ENCODE measurements at regions not wholly inside any gene's neighbourhood (a gene's known extent, or its start where the extent isn't known, plus 50 kb on each side); places are given as distances from the start of the nearest gene placed in this dataset.

DNA sequence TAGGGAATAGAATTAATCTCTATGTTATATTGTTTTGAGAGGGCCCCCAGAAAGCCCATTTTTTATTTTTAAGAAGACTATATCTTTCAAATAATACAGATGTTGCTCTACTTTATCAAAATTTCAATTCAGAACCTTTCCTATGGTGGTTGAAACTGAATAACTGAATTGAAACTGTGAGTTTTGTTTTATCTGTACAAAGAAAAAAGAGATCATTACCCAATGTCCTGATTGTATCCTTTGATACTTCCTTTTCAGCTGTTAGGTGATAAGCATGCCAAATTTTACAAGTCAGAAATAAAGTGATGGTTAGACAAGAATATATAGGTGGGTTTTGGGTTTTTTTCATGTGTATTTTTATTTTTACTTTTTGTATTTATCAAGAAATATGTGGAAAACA lies 1293.1 kb upstream of the USP15 start:
- H3K4me3 ChIP-seq (ENCODE audit: low read depth, low read length), result no peak overlapping the region
- TF ChIP-seq, protein P1, sequence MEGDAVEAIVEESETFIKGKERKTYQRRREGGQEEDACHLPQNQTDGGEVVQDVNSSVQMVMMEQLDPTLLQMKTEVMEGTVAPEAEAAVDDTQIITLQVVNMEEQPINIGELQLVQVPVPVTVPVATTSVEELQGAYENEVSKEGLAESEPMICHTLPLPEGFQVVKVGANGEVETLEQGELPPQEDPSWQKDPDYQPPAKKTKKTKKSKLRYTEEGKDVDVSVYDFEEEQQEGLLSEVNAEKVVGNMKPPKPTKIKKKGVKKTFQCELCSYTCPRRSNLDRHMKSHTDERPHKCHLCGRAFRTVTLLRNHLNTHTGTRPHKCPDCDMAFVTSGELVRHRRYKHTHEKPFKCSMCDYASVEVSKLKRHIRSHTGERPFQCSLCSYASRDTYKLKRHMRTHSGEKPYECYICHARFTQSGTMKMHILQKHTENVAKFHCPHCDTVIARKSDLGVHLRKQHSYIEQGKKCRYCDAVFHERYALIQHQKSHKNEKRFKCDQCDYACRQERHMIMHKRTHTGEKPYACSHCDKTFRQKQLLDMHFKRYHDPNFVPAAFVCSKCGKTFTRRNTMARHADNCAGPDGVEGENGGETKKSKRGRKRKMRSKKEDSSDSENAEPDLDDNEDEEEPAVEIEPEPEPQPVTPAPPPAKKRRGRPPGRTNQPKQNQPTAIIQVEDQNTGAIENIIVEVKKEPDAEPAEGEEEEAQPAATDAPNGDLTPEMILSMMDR (IDR thresholded peaks at IDR 0.05; ENCODE audit: low read depth, low read length, missing control alignments), result no peak
- no peak for DNase-seq (ENCODE audit: low read depth)

DNA sequence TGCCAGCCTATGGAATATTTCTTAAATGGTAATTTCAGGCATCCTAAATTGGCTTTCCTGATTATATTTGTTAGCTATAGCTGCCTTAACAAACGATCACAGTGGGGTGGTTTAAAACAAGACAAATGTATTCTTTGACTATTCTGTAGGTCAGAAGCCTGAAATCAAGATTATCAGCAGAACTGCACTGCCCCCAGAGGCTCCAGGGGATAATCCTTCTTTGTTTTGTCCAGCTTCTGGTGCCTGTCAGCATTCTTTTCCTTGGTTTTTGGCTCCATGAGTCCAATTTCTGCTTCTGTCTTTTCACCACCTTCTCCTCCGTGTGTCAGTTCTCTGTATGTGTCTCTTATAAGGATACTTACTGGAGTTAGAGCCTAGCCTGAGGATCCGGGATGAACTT lies 1282.2 kb upstream of the USP15 start:
- no peak for DNase-seq (ENCODE audit: low read depth)
- H3K4me3 ChIP-seq (ENCODE audit: low read depth, low read length), result no peak overlapping the region
- TF ChIP-seq, protein P1 (IDR thresholded peaks at IDR 0.05; ENCODE audit: low read depth, low read length, missing control alignments), result no peak

DNA sequence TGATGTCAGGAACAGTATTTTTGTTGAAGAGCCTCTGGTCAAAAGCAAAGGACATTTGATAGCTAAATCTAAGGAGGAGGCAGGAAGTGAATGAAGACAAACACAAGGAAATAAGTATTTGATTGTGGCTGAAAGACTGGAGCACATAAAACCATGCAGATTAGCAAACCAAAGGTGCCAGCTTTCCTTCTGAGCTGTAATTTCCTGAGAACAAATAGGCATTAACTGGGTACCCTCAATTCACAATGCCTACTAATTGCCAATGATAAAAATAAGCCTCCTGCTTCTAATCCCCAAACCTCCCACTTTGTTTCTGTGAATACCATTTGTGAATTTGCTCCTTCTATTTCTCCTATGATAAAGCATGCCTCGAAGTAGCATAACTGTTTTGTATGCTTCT lies 1279.6 kb upstream of the USP15 start:
- TF ChIP-seq, protein P1 (IDR thresholded peaks at IDR 0.05; ENCODE audit: low read depth, low read length, missing control alignments), result no peak
- no peak for DNase-seq (ENCODE audit: low read depth)
- H3K4me3 ChIP-seq (ENCODE audit: low read depth, low read length), result no peak overlapping the region

DNA sequence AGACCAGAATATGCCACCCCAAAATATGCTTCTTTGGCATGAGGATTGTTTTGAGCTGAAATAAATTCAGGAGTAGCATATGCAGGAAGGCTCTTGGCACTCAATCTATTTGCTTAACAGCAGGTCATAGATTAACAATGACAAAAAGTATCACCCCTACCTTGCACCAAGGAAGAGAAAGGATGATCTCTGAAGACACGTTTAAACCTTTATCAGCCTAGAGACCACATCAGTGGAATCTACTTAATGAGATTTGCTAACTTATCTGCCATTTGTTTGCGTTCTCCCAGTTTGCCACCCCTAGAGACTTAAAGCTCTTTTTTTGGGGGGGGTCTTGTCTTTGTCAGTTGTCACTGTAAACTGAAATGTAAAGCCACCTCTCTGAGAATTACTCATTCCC lies 1278.7 kb upstream of the USP15 start:
- TF ChIP-seq, protein P1 (IDR thresholded peaks at IDR 0.05; ENCODE audit: low read depth, low read length, missing control alignments), result no peak
- no peak overlapping the region for H3K4me3 ChIP-seq (ENCODE audit: low read depth, low read length)
- no peak for DNase-seq (ENCODE audit: low read depth)

DNA sequence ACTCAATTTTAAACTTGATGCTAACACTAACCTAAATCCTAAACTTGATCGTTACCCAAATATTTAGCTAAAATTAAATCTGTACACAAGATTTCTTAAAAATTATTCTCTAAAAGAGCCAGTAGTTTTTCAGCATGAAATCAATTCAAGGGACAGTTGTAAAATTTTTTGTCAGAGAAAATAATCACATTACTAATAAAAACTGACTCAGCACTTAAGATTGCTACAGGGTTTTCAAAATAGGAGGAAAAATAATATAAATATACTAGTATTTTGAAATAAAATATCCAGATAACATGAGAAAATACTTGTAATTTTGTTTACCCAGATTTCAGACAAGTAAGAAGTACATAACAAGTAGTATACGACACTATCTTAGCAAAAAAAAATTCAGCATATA lies 1268.1 kb upstream of the USP15 start:
- no peak overlapping the region for H3K4me3 ChIP-seq (ENCODE audit: low read depth, low read length)
- no peak for DNase-seq (ENCODE audit: low read depth)
- TF ChIP-seq, protein P1 (IDR thresholded peaks at IDR 0.05; ENCODE audit: low read depth, low read length, missing control alignments), result no peak

DNA sequence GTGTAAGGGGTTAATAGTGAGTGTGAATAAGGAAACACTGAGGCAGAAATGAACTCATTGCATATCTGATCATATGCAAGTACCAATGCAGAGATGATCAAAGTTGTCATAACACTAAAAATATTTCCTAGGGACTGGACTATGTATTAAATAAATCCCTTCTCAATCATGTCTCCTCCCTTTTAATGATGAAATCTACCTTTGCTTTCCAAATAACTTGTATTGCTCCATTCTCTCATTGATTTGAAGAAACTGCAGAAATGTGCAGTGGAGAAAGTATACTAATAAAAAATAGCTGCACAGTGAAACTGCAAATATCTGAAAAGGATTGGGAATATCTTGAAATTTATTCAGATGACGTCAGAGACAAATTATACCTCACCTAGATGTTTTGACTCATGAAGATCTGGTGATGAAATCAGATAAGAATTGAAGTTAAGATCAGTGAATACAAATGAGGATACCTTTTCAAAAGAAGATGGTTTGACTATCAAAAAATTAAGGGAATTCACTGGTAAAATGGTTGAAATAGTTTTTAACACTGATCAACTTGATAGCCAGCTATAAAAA lies 1264.9 kb upstream of the USP15 start:
- TF ChIP-seq, protein P1 (IDR thresholded peaks at IDR 0.05; ENCODE audit: low read depth, low read length, missing control alignments), result no peak
- no peak for DNase-seq (ENCODE audit: low read depth)
- H3K4me3 ChIP-seq (ENCODE audit: low read depth, low read length), result no peak overlapping the region

DNA sequence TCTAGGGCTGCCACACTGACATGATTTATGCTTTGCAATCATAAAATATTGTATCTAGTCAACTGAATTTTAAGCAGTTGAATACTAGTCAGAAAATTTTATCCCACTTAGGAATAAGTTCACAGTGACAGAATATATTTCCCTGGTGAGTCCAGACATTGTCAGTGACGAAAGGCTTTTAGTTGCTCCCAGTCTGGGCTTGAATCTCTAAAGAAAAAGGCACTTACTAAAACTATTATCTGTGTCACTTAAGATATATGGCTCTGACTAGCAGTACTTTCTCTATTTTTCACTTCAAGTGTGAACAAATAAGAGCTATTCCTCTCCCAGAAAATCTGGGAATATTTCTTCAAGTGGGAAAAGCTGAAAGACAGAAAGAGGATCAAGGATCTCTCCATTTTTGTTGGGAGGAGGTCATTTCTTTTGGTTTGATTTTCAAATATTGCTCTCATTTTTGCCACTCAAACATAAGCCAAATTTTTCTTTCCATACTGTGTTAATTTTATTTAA lies 1262.3 kb upstream of the USP15 start:
- no peak overlapping the region for H3K4me3 ChIP-seq (ENCODE audit: low read depth, low read length)
- DNase-seq (ENCODE audit: low read depth), result no peak
- TF ChIP-seq, protein P1 (IDR thresholded peaks at IDR 0.05; ENCODE audit: low read depth, low read length, missing control alignments), result no peak
